GM12864 (cell line): ENCODE measurements at regions not wholly inside any gene's neighbourhood (a gene's known extent, or its start where the extent isn't known, plus 50 kb on each side); places are given as distances from the start of the nearest gene placed in this dataset.

Experiments
- DNase-seq: peaks from one replicate; pipeline ENCODE4 v3.0.0-alpha.2; 2011; ENCODE audit warnings: low read depth
- H3K4me3 ChIP-seq: 2 replicates; pipeline ENCODE4 v1.5.1; 2011; ENCODE audit warnings: mild to moderate bottlenecking, low read depth, low read length, control low read depth
- TF ChIP-seq, protein P1 (sequence below): IDR thresholded peaks from 2 replicates; pipeline ENCODE4 v1.5.1; 2011; ENCODE audit warnings: low read depth, mild to moderate bottlenecking, moderate library complexity, low read length, control low read depth, inconsistent platforms; ENCODE audit errors: missing control alignments

DNA sequence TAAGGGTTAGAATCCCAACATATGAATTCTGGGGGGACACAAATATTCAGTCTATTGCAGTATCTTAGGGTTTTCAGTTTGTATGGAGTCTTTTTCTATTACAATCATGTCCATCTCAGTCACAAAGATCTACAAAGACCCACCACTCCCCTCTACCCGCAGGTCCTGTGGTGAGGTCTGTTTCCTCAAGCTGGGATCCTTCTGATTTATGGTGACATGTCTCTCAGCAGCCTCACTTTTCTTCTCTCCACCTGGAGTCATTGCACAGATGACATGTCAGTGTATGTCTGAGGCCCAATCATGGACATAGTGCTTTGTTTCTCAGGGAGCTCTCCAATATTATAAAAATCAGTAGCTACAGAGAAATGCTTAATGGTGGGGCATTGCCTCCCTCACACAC lies 113.4 kb upstream of the RAB27B start:
- no peak for DNase-seq
- TF ChIP-seq, protein P1, sequence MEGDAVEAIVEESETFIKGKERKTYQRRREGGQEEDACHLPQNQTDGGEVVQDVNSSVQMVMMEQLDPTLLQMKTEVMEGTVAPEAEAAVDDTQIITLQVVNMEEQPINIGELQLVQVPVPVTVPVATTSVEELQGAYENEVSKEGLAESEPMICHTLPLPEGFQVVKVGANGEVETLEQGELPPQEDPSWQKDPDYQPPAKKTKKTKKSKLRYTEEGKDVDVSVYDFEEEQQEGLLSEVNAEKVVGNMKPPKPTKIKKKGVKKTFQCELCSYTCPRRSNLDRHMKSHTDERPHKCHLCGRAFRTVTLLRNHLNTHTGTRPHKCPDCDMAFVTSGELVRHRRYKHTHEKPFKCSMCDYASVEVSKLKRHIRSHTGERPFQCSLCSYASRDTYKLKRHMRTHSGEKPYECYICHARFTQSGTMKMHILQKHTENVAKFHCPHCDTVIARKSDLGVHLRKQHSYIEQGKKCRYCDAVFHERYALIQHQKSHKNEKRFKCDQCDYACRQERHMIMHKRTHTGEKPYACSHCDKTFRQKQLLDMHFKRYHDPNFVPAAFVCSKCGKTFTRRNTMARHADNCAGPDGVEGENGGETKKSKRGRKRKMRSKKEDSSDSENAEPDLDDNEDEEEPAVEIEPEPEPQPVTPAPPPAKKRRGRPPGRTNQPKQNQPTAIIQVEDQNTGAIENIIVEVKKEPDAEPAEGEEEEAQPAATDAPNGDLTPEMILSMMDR, result no peak
- no peak overlapping the region for H3K4me3 ChIP-seq

DNA sequence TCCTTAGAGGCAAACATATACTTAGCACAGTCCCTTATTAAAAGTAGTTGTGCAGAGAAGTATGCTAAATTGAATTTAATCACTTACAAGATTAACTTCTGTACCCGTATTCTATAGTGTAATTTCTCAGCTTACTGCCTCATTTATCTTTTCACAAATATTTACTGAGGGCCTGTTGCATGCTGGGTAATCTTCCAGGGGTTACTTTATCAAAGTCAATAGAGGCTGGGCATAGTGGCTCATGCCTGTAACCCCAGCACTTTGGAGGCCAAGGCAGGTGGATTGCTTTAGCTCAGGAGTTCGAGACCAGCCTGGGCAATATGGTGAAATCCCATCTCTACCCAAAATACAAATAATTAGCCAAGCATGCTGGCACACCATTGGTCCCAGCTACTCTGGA lies 111.7 kb upstream of the RAB27B start:
- H3K4me3 ChIP-seq, result no peak overlapping the region
- no peak for DNase-seq
- TF ChIP-seq, protein P1, result no peak

DNA sequence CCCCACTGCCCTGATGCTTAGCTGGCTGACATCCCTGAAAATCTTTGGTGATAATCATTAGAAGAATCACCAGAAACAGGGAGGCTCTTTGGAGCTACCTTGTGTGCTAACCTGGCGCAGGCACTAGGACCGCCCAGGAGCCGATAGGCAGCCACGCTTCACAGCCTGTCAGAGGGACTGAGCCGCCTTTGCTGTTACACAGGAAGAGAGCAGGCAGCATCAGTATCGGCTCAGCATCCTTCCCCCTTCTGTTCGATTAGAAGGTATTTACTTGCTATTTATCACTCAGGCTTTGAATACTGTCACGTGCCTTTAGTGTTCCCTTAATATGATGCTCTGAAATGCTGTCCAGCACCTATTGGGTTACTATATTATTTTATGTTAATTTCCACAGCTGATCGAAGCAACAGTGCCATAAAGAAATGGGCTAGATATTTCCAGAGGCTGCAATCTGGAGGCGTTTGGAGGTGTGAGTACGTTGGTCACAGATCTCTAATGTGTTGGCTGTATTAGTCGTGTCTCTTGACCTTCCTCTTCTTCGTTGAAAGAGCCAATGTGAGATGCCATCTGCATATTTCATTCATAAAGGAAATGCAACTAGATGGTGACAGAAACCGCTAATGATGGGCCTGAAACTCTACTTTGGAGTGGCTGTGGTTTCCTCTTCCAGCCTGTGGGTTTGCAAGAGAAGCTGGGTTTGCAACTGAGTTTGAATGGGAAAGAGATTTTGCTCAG lies 110.4 kb upstream of the RAB27B start:
- TF ChIP-seq, protein P1, result no peak
- no peak overlapping the region for H3K4me3 ChIP-seq
- no peak for DNase-seq

DNA sequence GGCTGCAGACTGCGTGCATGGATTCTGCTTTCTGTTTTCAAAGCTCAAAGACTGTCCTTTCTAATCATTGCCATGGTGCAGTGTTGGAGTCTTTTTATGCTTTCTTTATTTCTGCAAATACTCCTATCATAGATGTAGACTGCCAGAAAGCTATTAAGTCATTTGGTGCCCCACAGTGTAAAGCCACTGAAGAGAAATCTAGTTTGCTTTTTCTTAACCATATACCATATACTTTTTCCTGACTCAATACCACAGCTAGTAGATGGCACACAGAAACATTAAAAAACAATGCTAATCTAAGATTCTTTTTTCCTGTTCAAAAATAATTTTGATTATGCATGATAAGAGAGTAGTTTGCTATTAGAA lies 109.9 kb upstream of the RAB27B start:
- DNase-seq, result no peak
- no peak overlapping the region for H3K4me3 ChIP-seq
- TF ChIP-seq, protein P1, result no peak

DNA sequence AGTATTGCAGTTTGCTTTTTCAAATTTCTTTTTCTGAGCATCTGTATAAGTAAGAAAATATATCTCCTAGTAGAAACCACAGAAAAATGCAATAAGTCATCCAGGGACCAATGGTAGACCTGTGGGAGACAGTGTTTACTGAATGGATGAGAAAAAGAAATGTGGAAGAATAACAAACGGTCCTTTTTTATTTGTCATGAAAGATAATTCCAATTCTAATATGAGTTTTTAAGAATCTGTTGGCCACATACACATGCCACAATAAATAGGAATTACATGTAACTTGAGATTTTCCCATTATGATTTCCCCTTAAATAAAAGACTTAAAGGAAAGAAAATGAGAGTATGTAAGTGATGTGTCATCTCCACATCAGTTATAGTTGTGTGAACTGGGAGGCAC lies 107.7 kb upstream of the RAB27B start:
- H3K4me3 ChIP-seq, result no peak overlapping the region
- DNase-seq, result no peak
- TF ChIP-seq, protein P1, result no peak

DNA sequence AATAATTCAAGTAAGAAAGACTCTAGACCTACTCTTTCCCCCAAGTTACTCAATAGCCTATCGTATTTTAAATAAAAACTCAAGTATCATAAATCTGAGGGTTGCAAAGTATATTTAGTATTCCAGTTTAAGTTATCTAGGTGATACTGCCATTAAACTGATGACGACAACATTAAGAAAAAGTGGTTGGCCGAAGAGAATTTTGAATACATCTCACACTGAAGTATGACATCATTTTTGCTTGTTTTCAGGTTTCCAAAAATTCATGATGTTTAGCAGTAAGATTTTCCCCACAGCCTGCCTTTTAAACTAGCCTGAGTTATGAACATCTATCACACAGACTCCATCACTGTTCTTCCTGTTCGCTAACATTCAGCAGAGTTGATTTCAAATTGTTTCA lies 102.1 kb upstream of the RAB27B start:
- no peak for DNase-seq
- no peak overlapping the region for H3K4me3 ChIP-seq
- TF ChIP-seq, protein P1, result no peak

DNA sequence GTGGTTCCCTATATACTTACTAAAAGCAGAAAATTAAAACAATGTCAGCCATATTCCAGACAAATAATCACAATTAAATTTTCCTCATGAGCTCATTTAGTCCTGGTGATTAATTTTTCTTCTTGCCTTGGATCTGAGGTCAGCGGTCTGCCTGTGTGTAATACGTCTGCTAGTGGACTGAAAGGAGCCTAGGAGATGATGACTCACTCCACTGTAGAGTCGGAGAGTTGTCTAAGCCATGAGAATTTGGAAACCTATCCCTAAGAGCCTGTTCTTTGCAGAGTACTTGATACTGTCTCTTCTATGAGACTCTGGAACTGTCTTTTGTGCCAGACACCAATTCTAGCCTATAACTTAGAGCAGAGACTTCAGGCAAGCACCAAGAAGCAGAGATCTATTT lies 94.2 kb upstream of the RAB27B start:
- no peak for DNase-seq
- H3K4me3 ChIP-seq, result no peak overlapping the region
- TF ChIP-seq, protein P1, result no peak
